Neural progenitor cell (in vitro differentiated cells): ENCODE measurements at regions not wholly inside any gene's neighbourhood (a gene's known extent, or its start where the extent isn't known, plus 50 kb on each side); places are given as distances from the start of the nearest gene placed in this dataset.

Experiments
- CTCF ChIP-seq: fragments of 200-600 bp; sonication (generic); IDR thresholded peaks from 2 replicates; pipeline ENCODE4 v1.5.1; 2017; ENCODE audit warnings: antibody characterized with exemption, mild to moderate bottlenecking
- EZH2 ChIP-seq: fragments of 200-600 bp; sonication (generic); IDR thresholded peaks from 2 replicates; pipeline ENCODE4 v1.6.1; 2017; ENCODE audit warnings: antibody characterized with exemption, mild to moderate bottlenecking, moderate library complexity
- EZH2phosphoT487 ChIP-seq: fragments of 200-600 bp; sonication (generic); IDR thresholded peaks from 2 replicates; pipeline ENCODE4 v1.6.1; 2017; ENCODE audit warnings: antibody characterized with exemption

GRCh38 chr3:152183473-152183872 is 85.3 kb upstream of the MBNL1 start:
- TF ChIP-seq CTCF: peak; percentile 67
- TF ChIP-seq EZH2phosphoT487: no peak
- TF ChIP-seq EZH2: no peak
